Common myeloid progenitor, CD34-positive (primary cell): ENCODE measurements at regions not wholly inside any gene's neighbourhood (a gene's known extent, or its start where the extent isn't known, plus 50 kb on each side); places are given as distances from the start of the nearest gene placed in this dataset.

Experiments
- CTCF ChIA-PET: fragments of 350-600 bp; sonication (Branson Sonifier 250); formaldehyde crosslinking; loops from one replicate; lab custom pipeline; 2021; ENCODE audit warnings: antibody characterized with exemption; lab: Charles Lee
- POLR2A ChIA-PET: fragments of 350-600 bp; sonication (Branson Sonifier 250); formaldehyde crosslinking; loops from one replicate; lab custom pipeline; 2021; ENCODE audit warnings: antibody characterized with exemption; lab: Charles Lee
- DNase-seq, 3 donors: peaks; one replicate each; pipeline versions ENCODE4 v3.0.0 to v3.0.0-alpha.2; 2013
- H3K27ac ChIP-seq, 2 experiments: 1 replicate in 1 of 2; 2 replicates in 1 of 2; pipeline ENCODE4 v1.7.0; 2013; ENCODE audit warnings: inconsistent platforms in 2 of 2, low read length in 2 of 2, mild to moderate bottlenecking in 2 of 2, low read depth in 1 of 2, moderate library complexity in 1 of 2; ENCODE audit not compliant: severe bottlenecking in 2 of 2, insufficient read depth in 1 of 2, poor library complexity in 1 of 2
- H3K27me3 ChIP-seq, 5 experiments: replicated peaks in 2 of 5; 1 replicate in 3 of 5; 2 replicates in 2 of 5; pipeline versions ENCODE4 v1.6.1 to v1.7.0; 2013; ENCODE audit warnings: low read length in 4 of 5, mild to moderate bottlenecking in 2 of 5, moderate library complexity in 2 of 5, inconsistent platforms in 1 of 5; ENCODE audit not compliant: insufficient read depth in 5 of 5, control insufficient read depth in 4 of 5
- H3K36me3 ChIP-seq, 4 experiments: 1 replicate in 2 of 4; 2 replicates in 2 of 4; pipeline versions ENCODE4 v1.6.1 to v1.7.0; 2013; ENCODE audit warnings: low read length in 3 of 4, control low read depth in 1 of 4, mild to moderate bottlenecking in 1 of 4; ENCODE audit not compliant: control insufficient read depth in 4 of 4, insufficient read depth in 4 of 4
- H3K4me1 ChIP-seq, 4 experiments: 1 replicate in 3 of 4; 2 replicates in 1 of 4; pipeline versions ENCODE4 v1.6.1 to v1.7.1; 2013; ENCODE audit warnings: low read length in 3 of 4, mild to moderate bottlenecking in 3 of 4, control low read depth in 1 of 4, inconsistent platforms in 1 of 4, moderate library complexity in 1 of 4; ENCODE audit not compliant: control insufficient read depth in 4 of 4, insufficient read depth in 4 of 4; ENCODE audit errors: control extremely low read depth in 1 of 4
- H3K4me3 ChIP-seq, 7 experiments: 1 replicate in 4 of 7; 2 replicates in 3 of 7; pipeline versions ENCODE4 v1.5.1 to v1.7.0; 2013; ENCODE audit warnings: mild to moderate bottlenecking in 7 of 7, low read length in 6 of 7, moderate library complexity in 6 of 7, inconsistent platforms in 2 of 7, low read depth in 2 of 7, control low read depth in 1 of 7; ENCODE audit not compliant: insufficient read depth in 4 of 7, control insufficient read depth in 1 of 7; ENCODE audit errors: extremely low read depth in 1 of 7
- H3K9me3 ChIP-seq, 5 experiments: 1 replicate in 4 of 5; 2 replicates in 1 of 5; pipeline versions ENCODE4 v1.6.1 to v1.7.1; 2013; ENCODE audit warnings: low read length in 4 of 5, mild to moderate bottlenecking in 2 of 5, inconsistent platforms in 1 of 5, low read depth in 1 of 5, moderate library complexity in 1 of 5; ENCODE audit not compliant: control insufficient read depth in 4 of 5, insufficient read depth in 2 of 5; ENCODE audit errors: control extremely low read depth in 1 of 5
- WGBS: methylation state at CpG from one replicate; pipeline ENCODE4 v1.1.5; 2013; ENCODE audit not compliant: insufficient coverage; 5-methylcytosine and 5-hydroxymethylcytosine counted together

- H3K9me3 ChIP-seq: peaks cover 0 to 1% (median 0%) of the 10 kb centered on the region in 5 experiments
- no peak overlapping the region for H3K27ac ChIP-seq
- no peak overlapping the region for H3K4me3 ChIP-seq
- no peaks in the 10 kb centered on the region for H3K4me1 ChIP-seq
- 100% methylated on average over 1 of the region's 1 CpG for WGBS
- no peak for DNase-seq
- H3K36me3 ChIP-seq: no peaks in the 10 kb centered on the region
- H3K27me3 ChIP-seq: no peaks in the 10 kb centered on the region
- POLR2A ChIA-PET: no interaction called here
- CTCF ChIA-PET: no interaction called here
Observed at GRCh38 chr10:83725567-83725966, 413.7 kb upstream of the GHITM start.

GRCh38 chr10:83734278-83734677, 405.0 kb upstream of the GHITM start:
- H3K9me3 ChIP-seq: peaks cover 0 to 8% (median 3%) of the 10 kb centered on the region in 5 experiments

GRCh38 chr10:83736008-83736407, 403.3 kb upstream of the GHITM start:
- WGBS: no CpG with 5 or more reads among the region's 1 CpG
- POLR2A ChIA-PET: no interaction called here
- no peak overlapping the region for H3K4me3 ChIP-seq
- DNase-seq: no peak
- CTCF ChIA-PET: no interaction called here
- no peaks in the 10 kb centered on the region for H3K27me3 ChIP-seq
- H3K36me3 ChIP-seq: no peaks in the 10 kb centered on the region
- no peak overlapping the region for H3K27ac ChIP-seq
- H3K4me1 ChIP-seq: no peaks in the 10 kb centered on the region
- H3K9me3 ChIP-seq: peaks cover 0 to 9% (median 7%) of the 10 kb centered on the region in 5 experiments

More at GRCh38 chr10:83734278-83734677, 405.0 kb upstream of the GHITM start:
- no peak overlapping the region for H3K4me3 ChIP-seq
- H3K27me3 ChIP-seq: no peaks in the 10 kb centered on the region
- H3K36me3 ChIP-seq: no peaks in the 10 kb centered on the region
- no peaks in the 10 kb centered on the region for H3K4me1 ChIP-seq
- ChIA-PET CTCF (no interaction called here), POLR2A (no interaction called here)
- no peak for DNase-seq
- no peak overlapping the region for H3K27ac ChIP-seq

DNA sequence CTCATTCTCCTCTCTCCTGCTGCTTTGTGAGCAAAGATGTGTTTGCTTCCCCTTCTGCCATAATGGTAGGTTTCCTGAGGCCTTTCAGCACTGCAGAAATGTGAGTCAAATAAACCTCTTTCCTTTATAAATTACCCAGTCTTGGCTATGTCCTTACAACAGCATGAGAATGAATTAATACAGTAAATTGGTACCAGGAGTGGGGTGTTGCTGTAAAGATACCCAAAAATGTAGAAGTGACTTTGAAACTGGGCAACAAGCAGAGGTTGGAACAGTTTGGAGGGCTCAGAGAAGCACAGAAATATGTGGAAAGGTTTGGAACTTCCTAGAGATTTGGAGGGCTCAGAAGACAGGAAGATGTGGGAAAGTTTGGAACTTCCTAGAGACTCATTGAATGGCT, 388.7 kb upstream of the GHITM start:
- ChIA-PET CTCF (no interaction called here), POLR2A (no interaction called here)
- H3K4me1 ChIP-seq: no peaks in the 10 kb centered on the region
- no peaks in the 10 kb centered on the region for H3K36me3 ChIP-seq
- DNase-seq: no peak
- no peak overlapping the region for H3K27ac ChIP-seq
- H3K9me3 ChIP-seq: peaks cover 0 to 29% (median 14%) of the 10 kb centered on the region in 5 experiments
- no peaks in the 10 kb centered on the region for H3K27me3 ChIP-seq
- H3K4me3 ChIP-seq: no peak overlapping the region

DNA sequence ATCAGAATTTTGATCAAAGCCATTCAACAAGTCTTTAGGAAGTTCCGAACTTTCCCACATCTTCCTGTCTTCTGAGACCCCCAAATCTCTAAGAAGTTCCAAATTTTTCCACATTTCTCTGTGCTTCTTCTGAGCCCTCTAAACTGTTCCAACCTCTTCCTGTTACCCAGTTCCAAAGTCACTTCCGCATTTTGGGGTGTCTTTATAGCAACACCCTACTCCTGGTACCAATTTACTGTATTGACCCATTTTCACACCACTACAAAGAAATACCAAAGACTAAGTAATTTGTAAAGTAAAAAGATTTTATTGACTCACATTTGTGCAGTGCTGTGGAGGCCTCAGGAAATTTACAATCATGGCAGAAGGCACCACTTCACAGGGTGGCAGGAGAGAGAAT, 385.8 kb upstream of the GHITM start:
- H3K27me3 ChIP-seq: no peaks in the 10 kb centered on the region
- ChIA-PET CTCF (no interaction called here), POLR2A (no interaction called here)
- no peak overlapping the region for H3K4me3 ChIP-seq
- no peaks in the 10 kb centered on the region for H3K36me3 ChIP-seq
- 96% methylated on average over 2 of the region's 2 CpGs for WGBS
- DNase-seq: no peak
- H3K9me3 ChIP-seq: peaks cover 0 to 26% (median 14%) of the 10 kb centered on the region in 5 experiments
- H3K4me1 ChIP-seq: no peaks in the 10 kb centered on the region
- H3K27ac ChIP-seq: no peak overlapping the region

- WGBS: no CpG with 5 or more reads among the region's 1 CpG
- CTCF ChIA-PET: no interaction called here
- H3K27ac ChIP-seq: no peak overlapping the region
- POLR2A ChIA-PET: no interaction called here
- no peaks in the 10 kb centered on the region for H3K4me1 ChIP-seq
- no peaks in the 10 kb centered on the region for H3K36me3 ChIP-seq
- H3K4me3 ChIP-seq: no peak overlapping the region
- H3K9me3 ChIP-seq: peaks cover 0 to 24% (median 14%) of the 10 kb centered on the region in 5 experiments
- DNase-seq: no peak
- no peaks in the 10 kb centered on the region for H3K27me3 ChIP-seq
Observed at GRCh38 chr10:83754857-83755256, 384.5 kb upstream of the GHITM start.

GRCh38 chr10:83760142-83760541, 379.2 kb upstream of the GHITM start:
- no peaks in the 10 kb centered on the region for H3K36me3 ChIP-seq
- WGBS: no CpG with 5 or more reads among the region's 2 CpGs
- ChIA-PET CTCF (interaction anchor here (1.2 kb wide), 1 partner anchor 8 kb away, joined by 3 read pairs; no protein-coding TSS in a partner anchor), POLR2A (no interaction called here)
- DNase-seq: no peak
- H3K4me1 ChIP-seq: no peaks in the 10 kb centered on the region
- H3K4me3 ChIP-seq: no peak overlapping the region
- no peaks in the 10 kb centered on the region for H3K9me3 ChIP-seq
- H3K27me3 ChIP-seq: no peaks in the 10 kb centered on the region
- no peak overlapping the region for H3K27ac ChIP-seq
